ENCODE measurements at regions not wholly inside any gene's neighbourhood (a gene's known extent, or its start where the extent isn't known, plus 50 kb on each side); places are given as distances from the start of the nearest gene placed in this dataset.

DNA sequence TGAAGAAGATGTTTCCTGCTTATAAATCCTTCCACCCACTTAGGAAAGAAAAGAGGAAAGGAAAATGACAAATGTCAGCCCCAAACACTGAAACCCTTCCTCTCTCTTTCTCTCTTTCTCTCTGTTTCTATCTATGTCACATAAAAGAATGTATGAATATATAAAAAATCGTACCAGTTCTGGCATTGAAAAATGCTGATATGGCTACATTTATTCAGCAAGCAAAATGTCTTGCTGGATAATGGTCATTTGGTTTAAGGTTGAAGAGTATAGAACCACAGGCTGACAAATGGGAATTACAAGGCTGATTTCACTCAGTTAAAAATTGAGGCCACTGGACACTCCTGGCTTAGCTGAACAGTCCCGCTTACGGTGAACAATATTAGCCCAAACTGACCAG, 335.9 kb downstream of the PARP8 start:
- Histone ChIP-seq H3K36me3 (no peaks in the 10 kb centered on the region), H3K4me1 (no peaks in the 10 kb centered on the region), H3K4me3 (no peak overlapping the region), H3K9me3 (no peaks in the 10 kb centered on the region), H3K27ac (no peak overlapping the region), H3K27me3 (peaks cover 0 to 11% (median 0%) of the 10 kb centered on the region in 7 donors)
- 86 to 90% methylated on average over 3 of the region's 3 CpGs for WGBS, 2 donors
- DNase-seq (no peak), ATAC-seq (no peak)
- intact Hi-C loops (cut with DNase I), result no loop called here
- TF ChIP-seq, protein P1, sequence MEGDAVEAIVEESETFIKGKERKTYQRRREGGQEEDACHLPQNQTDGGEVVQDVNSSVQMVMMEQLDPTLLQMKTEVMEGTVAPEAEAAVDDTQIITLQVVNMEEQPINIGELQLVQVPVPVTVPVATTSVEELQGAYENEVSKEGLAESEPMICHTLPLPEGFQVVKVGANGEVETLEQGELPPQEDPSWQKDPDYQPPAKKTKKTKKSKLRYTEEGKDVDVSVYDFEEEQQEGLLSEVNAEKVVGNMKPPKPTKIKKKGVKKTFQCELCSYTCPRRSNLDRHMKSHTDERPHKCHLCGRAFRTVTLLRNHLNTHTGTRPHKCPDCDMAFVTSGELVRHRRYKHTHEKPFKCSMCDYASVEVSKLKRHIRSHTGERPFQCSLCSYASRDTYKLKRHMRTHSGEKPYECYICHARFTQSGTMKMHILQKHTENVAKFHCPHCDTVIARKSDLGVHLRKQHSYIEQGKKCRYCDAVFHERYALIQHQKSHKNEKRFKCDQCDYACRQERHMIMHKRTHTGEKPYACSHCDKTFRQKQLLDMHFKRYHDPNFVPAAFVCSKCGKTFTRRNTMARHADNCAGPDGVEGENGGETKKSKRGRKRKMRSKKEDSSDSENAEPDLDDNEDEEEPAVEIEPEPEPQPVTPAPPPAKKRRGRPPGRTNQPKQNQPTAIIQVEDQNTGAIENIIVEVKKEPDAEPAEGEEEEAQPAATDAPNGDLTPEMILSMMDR (IDR thresholded peaks at IDR 0.05), result no peak

DNA sequence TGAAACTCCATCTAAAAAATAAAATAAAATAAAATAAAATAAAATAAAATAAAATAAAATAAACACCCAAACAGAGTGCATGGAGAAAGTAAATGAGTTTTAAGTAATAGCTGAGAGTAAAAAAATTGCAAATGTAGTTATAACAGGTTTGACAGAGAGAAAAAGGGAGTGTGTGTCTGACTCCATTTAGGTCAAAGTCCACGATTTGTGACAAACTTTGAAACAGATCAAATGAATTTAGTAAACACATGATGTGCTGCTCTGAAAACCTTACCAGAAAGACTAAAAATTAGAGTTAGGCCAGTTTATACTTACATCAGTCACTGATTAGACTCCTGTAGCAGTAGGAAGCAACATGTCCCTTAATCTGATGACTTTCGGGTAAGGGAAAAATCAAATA, 346.6 kb downstream of the PARP8 start:
- intact Hi-C loops (cut with DNase I), result no loop called here
- H3K36me3 ChIP-seq, result no peaks in the 10 kb centered on the region
- TF ChIP-seq, protein P1 (IDR thresholded peaks at IDR 0.05), result no peak

GRCh38 chr5:51018423-51018822, 352.0 kb downstream of the PARP8 start:
- Histone ChIP-seq H3K36me3 (no peaks in the 10 kb centered on the region), H3K9me3 (peaks cover 0 to 3% (median 0%) of the 10 kb centered on the region in 11 donors), H3K27me3 (no peaks in the 10 kb centered on the region), H3K4me1 (no peaks in the 10 kb centered on the region), H3K4me3 (no peak overlapping the region), H3K27ac (no peak overlapping the region)
- intact Hi-C loops (cut with DNase I), result no loop called here
- 93 to 95% methylated on average over 2 of the region's 2 CpGs for WGBS, 2 donors
- TF ChIP-seq, protein P1 (IDR thresholded peaks at IDR 0.05), result no peak
- ATAC-seq (no peak), DNase-seq (no peak)

More for the DNA sequence above, 346.6 kb downstream of the PARP8 start:
- Histone ChIP-seq H3K27ac (no peak overlapping the region), H3K4me1 (no peaks in the 10 kb centered on the region), H3K9me3 (peaks cover 0 to 3% (median 0%) of the 10 kb centered on the region in 11 donors), H3K27me3 (peaks cover 0 to 4% (median 0%) of the 10 kb centered on the region in 7 donors), H3K4me3 (no peak overlapping the region)
- no peak for DNase-seq
- 84 to 94% methylated on average over 2 of the region's 2 CpGs for WGBS, 2 donors
- no peak for ATAC-seq

GRCh38 chr5:51024263-51024662, 357.8 kb downstream of the PARP8 start:
- TF ChIP-seq, protein P1 (IDR thresholded peaks at IDR 0.05), result no peak
- H3K4me3 ChIP-seq, result no peak overlapping the region
- intact Hi-C loops (cut with DNase I), result no loop called here
- no peak for DNase-seq
- no peaks in the 10 kb centered on the region for H3K36me3 ChIP-seq
- H3K27me3 ChIP-seq, result no peaks in the 10 kb centered on the region
- H3K4me1 ChIP-seq, result no peaks in the 10 kb centered on the region
- no peak overlapping the region for H3K27ac ChIP-seq
- ATAC-seq, result no peak
- H3K9me3 ChIP-seq, result no peaks in the 10 kb centered on the region
